ENCODE measurements at regions not wholly inside any gene's neighbourhood (a gene's known extent, or its start where the extent isn't known, plus 50 kb on each side); places are given as distances from the start of the nearest gene placed in this dataset.

DNA sequence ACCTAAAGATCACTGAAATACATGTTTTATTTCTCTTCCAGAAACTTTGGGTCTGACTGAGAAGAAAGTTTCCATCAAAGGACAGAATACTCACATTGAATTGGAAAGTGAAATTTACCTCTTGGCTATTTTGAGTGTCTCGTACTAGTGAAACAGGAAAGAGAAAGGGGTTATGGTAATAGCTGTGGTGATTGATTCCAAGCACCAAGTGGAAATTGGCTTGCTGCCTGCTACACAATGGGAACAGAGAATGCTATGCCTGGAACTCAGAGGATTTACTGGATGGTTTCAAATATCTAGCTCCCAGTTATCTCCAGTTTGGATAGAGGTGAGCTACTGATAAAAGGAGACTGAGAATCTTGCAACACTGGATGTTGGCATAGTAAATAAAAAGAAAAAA, 492.8 kb upstream of the FSIP2 start:
- TF ChIP-seq CTCF (conservative IDR thresholded peaks at IDR 0.05) = no peak
- no peak for TF ChIP-seq ZFX (IDR thresholded peaks at IDR 0.05)

Measured in C4-2B (cell line).